Subcutaneous abdominal adipose tissue (tissue), 5 donors: ENCODE measurements at regions not wholly inside any gene's neighbourhood (a gene's known extent, or its start where the extent isn't known, plus 50 kb on each side); places are given as distances from the start of the nearest gene placed in this dataset.

Experiments
- H3K27ac ChIP-seq: one replicate; pipeline ENCODE4 v1.7.0; 2013; ENCODE audit warnings: low read depth, mild to moderate bottlenecking, inconsistent platforms, low read length, moderate library complexity
- H3K27me3 ChIP-seq, 5 donors: one replicate each; pipeline ENCODE4 v1.7.0; 2013; ENCODE audit warnings: low read length in 5 of 5, inconsistent platforms in 1 of 5; ENCODE audit not compliant: control insufficient read depth in 5 of 5, insufficient read depth in 4 of 5
- H3K36me3 ChIP-seq, 5 donors: one replicate each; pipeline ENCODE4 v1.7.0; 2013; ENCODE audit warnings: low read length in 5 of 5; ENCODE audit not compliant: control insufficient read depth in 5 of 5, insufficient read depth in 5 of 5
- H3K4me1 ChIP-seq, 5 donors: one replicate each; pipeline ENCODE4 v1.7.0; 2013; ENCODE audit warnings: low read length in 5 of 5, mild to moderate bottlenecking in 3 of 5, moderate library complexity in 1 of 5; ENCODE audit not compliant: control insufficient read depth in 5 of 5, insufficient read depth in 5 of 5
- H3K4me3 ChIP-seq, 5 donors: one replicate each; pipeline ENCODE4 v1.7.0; 2013; ENCODE audit warnings: low read length in 5 of 5, low read depth in 1 of 5
- H3K9ac ChIP-seq, 5 donors: one replicate each; pipeline ENCODE4 v1.7.0; 2013; ENCODE audit warnings: low read length in 5 of 5, mild to moderate bottlenecking in 4 of 5, moderate library complexity in 3 of 5
- H3K9me3 ChIP-seq, 5 donors: one replicate each; pipeline ENCODE4 v1.7.0; 2013; ENCODE audit warnings: low read length in 5 of 5; ENCODE audit not compliant: control insufficient read depth in 5 of 5
- donor health status: healthy.
- donor health status: healthy.
- donor health status: healthy.
- donor health status: healthy.
- donor health status: healthy.

- Histone ChIP-seq H3K9ac (no peak overlapping the region), H3K4me3 (no peak overlapping the region), H3K36me3 (no peaks in the 10 kb centered on the region)
Measured at GRCh38 chr7:145065473-145065872, 229.6 kb upstream of the TPK1 start.

DNA sequence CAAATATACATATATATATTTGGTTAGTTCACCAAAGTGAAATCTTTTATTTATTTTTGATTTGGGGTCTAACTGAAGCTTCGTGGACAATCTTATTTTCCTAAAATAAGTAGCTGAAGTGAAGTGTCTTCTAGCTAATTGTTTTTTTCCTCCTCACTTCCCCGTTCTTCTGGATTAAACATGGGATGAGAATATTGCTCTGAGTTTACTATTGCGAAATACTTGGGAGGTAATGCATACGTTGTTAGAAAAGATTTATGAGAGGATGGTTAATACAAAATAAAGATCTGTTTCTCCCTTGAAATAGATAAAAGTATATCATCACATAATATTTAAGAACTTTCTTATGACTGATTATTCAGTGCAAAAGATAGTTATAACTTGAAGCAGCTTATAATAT lies 228.3 kb upstream of the TPK1 start:
- no peak overlapping the region for H3K9ac ChIP-seq
- H3K9me3 ChIP-seq = no peaks in the 10 kb centered on the region
- H3K4me1 ChIP-seq = no peaks in the 10 kb centered on the region
- no peak overlapping the region for H3K27ac ChIP-seq
- no peak overlapping the region for H3K4me3 ChIP-seq
- no peaks in the 10 kb centered on the region for H3K36me3 ChIP-seq
- no peaks in the 10 kb centered on the region for H3K27me3 ChIP-seq

More at GRCh38 chr7:145065473-145065872, 229.6 kb upstream of the TPK1 start:
- Histone ChIP-seq H3K27ac (no peak overlapping the region), H3K9me3 (no peaks in the 10 kb centered on the region), H3K27me3 (no peaks in the 10 kb centered on the region), H3K4me1 (no peaks in the 10 kb centered on the region)

DNA sequence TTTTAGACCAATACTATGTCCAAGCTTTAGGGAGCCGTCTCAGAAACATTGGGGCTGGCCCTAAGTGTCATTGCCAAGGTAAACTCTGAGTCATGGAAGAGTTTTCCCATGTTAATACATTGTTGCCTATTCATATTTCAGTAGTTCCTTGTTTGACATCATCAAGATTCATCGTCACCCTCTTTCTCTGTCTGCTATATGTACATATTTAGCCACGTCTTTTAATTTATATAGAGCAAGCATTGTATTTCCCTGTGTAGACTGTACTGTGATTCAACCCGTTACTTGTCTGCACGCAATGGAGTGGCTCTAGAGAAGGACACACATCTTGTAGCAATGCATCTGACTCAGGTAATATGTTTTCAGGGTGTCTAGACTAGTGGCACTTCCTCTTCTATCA lies 217.9 kb upstream of the TPK1 start:
- Histone ChIP-seq H3K9me3 (no peaks in the 10 kb centered on the region), H3K27me3 (no peaks in the 10 kb centered on the region), H3K9ac (no peak overlapping the region), H3K4me3 (no peak overlapping the region), H3K36me3 (no peaks in the 10 kb centered on the region), H3K4me1 (peaks cover 0 to 17% (median 7%) of the 10 kb centered on the region in 5 donors), H3K27ac (no peak overlapping the region)

GRCh38 chr7:145050415-145050814 lies 214.6 kb upstream of the TPK1 start:
- no peak overlapping the region for H3K27ac ChIP-seq

DNA sequence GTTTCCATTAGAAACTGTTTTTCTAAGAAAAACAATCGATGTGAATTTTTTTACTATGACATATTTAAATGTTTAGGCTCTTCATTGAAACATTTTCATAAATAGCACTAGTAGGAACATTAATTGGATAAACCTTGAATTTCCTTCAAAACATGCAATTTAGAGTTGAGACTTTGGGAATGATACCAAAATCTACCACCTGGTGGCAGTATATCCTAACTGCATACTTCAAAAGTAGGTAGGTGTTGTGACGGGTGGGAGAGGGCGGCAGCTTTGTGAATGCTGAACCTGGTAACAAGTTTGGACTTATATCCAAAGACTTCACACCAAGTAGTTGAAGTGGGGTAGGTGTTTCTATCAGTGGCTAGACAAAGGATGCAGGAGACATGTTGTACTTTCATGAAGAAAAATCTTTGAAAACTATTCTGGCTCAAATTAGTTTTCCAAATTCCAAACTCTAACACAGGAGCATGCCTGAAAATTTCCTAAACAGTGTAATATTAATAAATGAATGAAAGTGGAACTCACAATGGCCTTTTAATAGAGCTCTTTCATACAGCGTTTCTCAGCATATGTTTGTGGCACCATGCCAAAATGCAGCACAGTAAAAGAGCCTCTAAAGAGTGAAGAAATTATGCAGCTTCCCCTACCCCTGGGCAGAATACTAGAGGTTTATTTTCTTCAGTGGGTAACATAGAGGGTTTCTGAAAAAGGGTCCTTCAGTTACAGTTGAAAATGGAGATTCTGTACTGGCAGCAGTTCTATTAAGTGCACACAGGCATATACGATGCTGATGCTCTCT lies 201.0 kb upstream of the TPK1 start:
- Histone ChIP-seq H3K36me3 (no peaks in the 10 kb centered on the region), H3K4me3 (peak overlapping the region in 3 of 5 donors; percentile 26 to 42 (median 38)), H3K9me3 (peaks cover 0 to 6% (median 4%) of the 10 kb centered on the region in 5 donors), H3K27ac (no peak overlapping the region), H3K4me1 (peaks cover 0 to 6% (median 4%) of the 10 kb centered on the region in 5 donors), H3K27me3 (no peaks in the 10 kb centered on the region), H3K9ac (no peak overlapping the region)

More at GRCh38 chr7:145050415-145050814, 214.6 kb upstream of the TPK1 start:
- Histone ChIP-seq H3K4me3 (no peak overlapping the region), H3K9ac (no peak overlapping the region), H3K9me3 (no peaks in the 10 kb centered on the region), H3K36me3 (no peaks in the 10 kb centered on the region), H3K4me1 (peaks cover 0 to 17% (median 7%) of the 10 kb centered on the region in 5 donors), H3K27me3 (no peaks in the 10 kb centered on the region)

DNA sequence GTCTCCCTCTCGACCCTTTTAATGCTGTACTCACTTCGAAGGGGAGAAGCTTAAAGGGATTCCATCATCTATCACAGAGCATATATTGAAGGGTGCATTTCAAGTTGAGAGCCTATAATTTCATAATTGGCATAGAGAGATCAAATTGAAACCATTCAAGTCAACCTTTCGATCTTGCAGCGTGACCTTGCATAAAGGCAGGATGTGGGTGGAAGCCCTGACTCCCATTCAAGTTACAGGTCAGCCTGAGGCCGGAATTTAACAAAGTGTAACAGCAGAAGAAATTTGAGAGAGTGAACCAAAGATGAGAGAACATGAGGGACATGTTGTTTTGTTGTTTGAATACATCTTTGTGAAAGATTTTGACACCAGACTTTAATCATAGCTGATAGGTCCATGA lies 195.3 kb upstream of the TPK1 start:
- no peak overlapping the region for H3K4me3 ChIP-seq
- no peaks in the 10 kb centered on the region for H3K36me3 ChIP-seq
- no peak overlapping the region for H3K9ac ChIP-seq
- peaks cover 0 to 6% (median 4%) of the 10 kb centered on the region in 5 donors for H3K9me3 ChIP-seq
- H3K27me3 ChIP-seq = no peaks in the 10 kb centered on the region
- no peaks in the 10 kb centered on the region for H3K4me1 ChIP-seq
- H3K27ac ChIP-seq = no peak overlapping the region

DNA sequence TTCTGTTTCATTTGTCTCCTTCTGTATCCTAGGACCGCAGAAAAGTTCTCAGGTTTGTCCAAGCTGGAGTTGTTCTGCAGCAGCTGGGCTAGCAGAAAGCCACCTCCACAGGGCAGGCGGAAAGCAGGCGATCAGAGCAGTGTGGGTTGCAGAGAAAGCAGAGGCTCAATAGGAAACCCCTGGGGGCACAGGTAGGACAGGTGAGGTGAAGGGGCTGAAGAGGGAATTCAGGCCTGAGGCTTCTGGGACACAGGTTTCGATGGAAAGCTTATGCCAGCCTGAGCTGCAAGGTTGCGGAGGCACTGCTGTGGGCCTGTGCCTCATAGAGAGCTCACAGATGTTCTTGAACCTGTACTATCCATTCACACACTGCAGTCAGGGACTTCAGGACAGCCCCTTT lies 194.9 kb upstream of the TPK1 start:
- Histone ChIP-seq H3K4me1 (no peaks in the 10 kb centered on the region), H3K9ac (no peak overlapping the region), H3K27ac (no peak overlapping the region), H3K36me3 (no peaks in the 10 kb centered on the region), H3K4me3 (no peak overlapping the region), H3K9me3 (peaks cover 0 to 6% (median 4%) of the 10 kb centered on the region in 5 donors), H3K27me3 (no peaks in the 10 kb centered on the region)

- Histone ChIP-seq H3K4me3 (no peak overlapping the region), H3K27me3 (no peaks in the 10 kb centered on the region), H3K36me3 (no peaks in the 10 kb centered on the region), H3K9ac (no peak overlapping the region), H3K27ac (no peak overlapping the region), H3K4me1 (no peaks in the 10 kb centered on the region), H3K9me3 (no peaks in the 10 kb centered on the region)
Measured at GRCh38 chr7:145020454-145020853, 184.6 kb upstream of the TPK1 start.

GRCh38 chr7:145016068-145016467 lies 180.2 kb upstream of the TPK1 start:
- Histone ChIP-seq H3K9me3 (no peaks in the 10 kb centered on the region), H3K9ac (no peak overlapping the region), H3K36me3 (no peaks in the 10 kb centered on the region), H3K4me1 (no peaks in the 10 kb centered on the region), H3K4me3 (no peak overlapping the region), H3K27me3 (no peaks in the 10 kb centered on the region), H3K27ac (no peak overlapping the region)

GRCh38 chr7:145009876-145010275 lies 174.0 kb upstream of the TPK1 start:
- Histone ChIP-seq H3K4me1 (no peaks in the 10 kb centered on the region), H3K27ac (no peak overlapping the region), H3K9ac (no peak overlapping the region), H3K4me3 (no peak overlapping the region), H3K27me3 (peaks cover 0 to 2% (median 0%) of the 10 kb centered on the region in 5 donors), H3K36me3 (no peaks in the 10 kb centered on the region), H3K9me3 (no peaks in the 10 kb centered on the region)
